ENCODE measurements at regions not wholly inside any gene's neighbourhood (a gene's known extent, or its start where the extent isn't known, plus 50 kb on each side); places are given as distances from the start of the nearest gene placed in this dataset.

DNA sequence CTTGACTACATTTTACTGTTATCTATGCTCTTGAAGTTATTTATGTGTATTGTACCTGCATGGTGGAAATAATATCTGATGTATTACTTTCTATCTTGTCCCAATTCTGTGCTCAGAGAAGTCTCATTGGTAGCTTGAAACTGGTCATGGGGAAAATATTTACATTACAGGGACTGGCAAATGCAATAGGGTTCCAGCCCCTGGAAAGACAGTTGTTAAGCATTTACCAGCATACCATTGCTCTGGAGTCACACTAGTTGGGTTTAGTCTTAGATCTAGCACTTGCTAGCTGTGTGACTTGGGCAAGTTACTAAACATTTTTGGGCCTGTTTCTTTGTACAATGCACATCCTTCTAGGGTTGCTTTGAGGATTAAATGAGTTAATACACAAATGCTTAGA, 86.3 kb upstream of the NRXN3 start:
- TF ChIP-seq, protein P1, sequence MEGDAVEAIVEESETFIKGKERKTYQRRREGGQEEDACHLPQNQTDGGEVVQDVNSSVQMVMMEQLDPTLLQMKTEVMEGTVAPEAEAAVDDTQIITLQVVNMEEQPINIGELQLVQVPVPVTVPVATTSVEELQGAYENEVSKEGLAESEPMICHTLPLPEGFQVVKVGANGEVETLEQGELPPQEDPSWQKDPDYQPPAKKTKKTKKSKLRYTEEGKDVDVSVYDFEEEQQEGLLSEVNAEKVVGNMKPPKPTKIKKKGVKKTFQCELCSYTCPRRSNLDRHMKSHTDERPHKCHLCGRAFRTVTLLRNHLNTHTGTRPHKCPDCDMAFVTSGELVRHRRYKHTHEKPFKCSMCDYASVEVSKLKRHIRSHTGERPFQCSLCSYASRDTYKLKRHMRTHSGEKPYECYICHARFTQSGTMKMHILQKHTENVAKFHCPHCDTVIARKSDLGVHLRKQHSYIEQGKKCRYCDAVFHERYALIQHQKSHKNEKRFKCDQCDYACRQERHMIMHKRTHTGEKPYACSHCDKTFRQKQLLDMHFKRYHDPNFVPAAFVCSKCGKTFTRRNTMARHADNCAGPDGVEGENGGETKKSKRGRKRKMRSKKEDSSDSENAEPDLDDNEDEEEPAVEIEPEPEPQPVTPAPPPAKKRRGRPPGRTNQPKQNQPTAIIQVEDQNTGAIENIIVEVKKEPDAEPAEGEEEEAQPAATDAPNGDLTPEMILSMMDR (IDR thresholded peaks at IDR 0.05) = no peak
- no peak for TF ChIP-seq POLR2A (IDR thresholded peaks at IDR 0.05)
